ENCODE measurements at regions not wholly inside any gene's neighbourhood (a gene's known extent, or its start where the extent isn't known, plus 50 kb on each side); places are given as distances from the start of the nearest gene placed in this dataset.
"Not testable (repeated sequence)": the region's sequence is repeated elsewhere in the genome, so short reads cannot be mapped to it uniquely, and the experiment has no call there.

- no peaks in the 10 kb centered on the region for H3K27me3 Mint-ChIP-seq (ENCODE audit: low read depth)
- no peaks in the 10 kb centered on the region for H3K36me3 Mint-ChIP-seq (ENCODE audit: low read depth)
- H3K27ac Mint-ChIP-seq: no peak overlapping the region
- no peak for DNase-seq (ENCODE audit: low spot score)
- no peaks in the 10 kb centered on the region for H3K4me1 Mint-ChIP-seq (ENCODE audit: low read depth)
- intact Hi-C loops (cut with micrococcal nuclease): no loop called here
- H3K9me3 Mint-ChIP-seq: no peaks in the 10 kb centered on the region
- no peak overlapping the region for H3K4me3 Mint-ChIP-seq (ENCODE audit: low read depth)
Measured at GRCh38 chr5:68074048-68074632, 141.4 kb upstream of the PIK3R1 start.

DNA sequence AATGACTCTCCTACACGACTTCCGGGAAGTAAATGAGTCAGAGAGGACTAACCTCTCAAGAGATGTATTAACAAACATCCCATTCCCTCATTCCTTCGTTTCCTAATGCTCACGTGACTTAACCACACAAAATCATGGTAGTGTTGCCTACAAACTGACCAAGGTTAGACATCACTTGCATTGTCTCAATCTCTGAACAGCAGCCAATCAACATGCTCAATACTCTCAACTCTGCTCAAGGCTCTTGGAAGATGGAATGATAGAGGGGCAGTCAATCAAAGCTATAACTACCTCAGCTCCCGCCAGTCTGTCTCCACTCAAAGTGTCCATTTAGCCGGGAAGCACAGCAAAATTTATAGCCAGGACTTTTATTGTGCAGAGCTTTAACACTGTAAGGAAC lies 143.8 kb upstream of the PIK3R1 start:
- no peaks in the 10 kb centered on the region for H3K27me3 Mint-ChIP-seq (ENCODE audit: low read depth)
- intact Hi-C loops (cut with micrococcal nuclease): no loop called here
- H3K36me3 Mint-ChIP-seq (ENCODE audit: low read depth): no peaks in the 10 kb centered on the region
- H3K4me1 Mint-ChIP-seq (ENCODE audit: low read depth): no peaks in the 10 kb centered on the region
- DNase-seq (ENCODE audit: low spot score): no peak
- H3K4me3 Mint-ChIP-seq (ENCODE audit: low read depth): no peak overlapping the region
- H3K27ac Mint-ChIP-seq: no peak overlapping the region
- H3K9me3 Mint-ChIP-seq: no peaks in the 10 kb centered on the region

GRCh38 chr5:68071282-68071632 lies 144.3 kb upstream of the PIK3R1 start:
- intact Hi-C loops (cut with micrococcal nuclease): no loop called here
- Mint-ChIP-seq H3K27me3 (ENCODE audit: low read depth) (no peaks in the 10 kb centered on the region), H3K4me1 (ENCODE audit: low read depth) (no peaks in the 10 kb centered on the region)

GRCh38 chr5:68070591-68071281 lies 144.8 kb upstream of the PIK3R1 start:
- H3K27me3 Mint-ChIP-seq (ENCODE audit: low read depth): no peaks in the 10 kb centered on the region
- no peak for DNase-seq (ENCODE audit: low spot score)

More at GRCh38 chr5:68071282-68071632, 144.3 kb upstream of the PIK3R1 start:
- no peaks in the 10 kb centered on the region for H3K9me3 Mint-ChIP-seq
- H3K27ac Mint-ChIP-seq: no peak overlapping the region
- H3K36me3 Mint-ChIP-seq (ENCODE audit: low read depth): no peaks in the 10 kb centered on the region
- H3K4me3 Mint-ChIP-seq (ENCODE audit: low read depth): no peak overlapping the region
- no peak for DNase-seq (ENCODE audit: low spot score)

DNA sequence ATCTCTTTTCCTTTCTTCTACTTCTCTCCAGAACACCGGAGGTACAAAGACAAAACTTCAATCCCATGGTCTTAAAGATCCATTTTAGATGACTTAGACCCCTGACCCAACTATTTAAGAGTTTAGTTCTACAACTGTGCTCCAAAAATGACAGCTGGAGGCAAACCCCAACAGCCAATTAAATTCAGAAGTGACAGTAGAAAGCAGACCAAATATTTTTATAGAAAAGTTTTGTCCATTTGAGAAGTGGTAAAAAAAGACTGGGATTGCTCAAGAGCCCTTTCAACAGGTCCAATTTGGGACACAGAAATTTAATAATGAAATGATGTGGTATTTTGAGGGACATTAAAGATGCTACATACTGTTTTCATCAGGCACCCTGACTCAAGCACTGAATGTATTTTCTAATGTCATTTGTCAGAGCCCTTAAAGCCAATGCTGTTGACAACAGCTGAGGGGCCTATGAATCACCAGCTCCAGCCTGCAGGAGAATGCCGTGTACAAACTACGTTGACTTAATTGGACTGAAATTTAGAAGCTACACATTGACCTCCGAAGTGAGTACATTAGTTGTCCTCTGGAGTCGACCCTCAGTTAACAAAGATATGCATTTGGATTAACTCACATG lies 147.5 kb upstream of the PIK3R1 start:
- intact Hi-C loops (cut with micrococcal nuclease): no loop called here
- Mint-ChIP-seq H3K4me1 (ENCODE audit: low read depth) (no peaks in the 10 kb centered on the region), H3K9me3 (no peaks in the 10 kb centered on the region), H3K36me3 (ENCODE audit: low read depth) (no peaks in the 10 kb centered on the region), H3K4me3 (ENCODE audit: low read depth) (no peak overlapping the region), H3K27me3 (ENCODE audit: low read depth) (peaks cover 1% of the 10 kb centered on the region), H3K27ac (no peak overlapping the region)
- no peak for DNase-seq (ENCODE audit: low spot score)

More at GRCh38 chr5:68070591-68071281, 144.8 kb upstream of the PIK3R1 start:
- no peak overlapping the region for H3K4me3 Mint-ChIP-seq (ENCODE audit: low read depth)
- no peaks in the 10 kb centered on the region for H3K9me3 Mint-ChIP-seq
- no peaks in the 10 kb centered on the region for H3K36me3 Mint-ChIP-seq (ENCODE audit: low read depth)
- H3K27ac Mint-ChIP-seq: no peak overlapping the region
- no peaks in the 10 kb centered on the region for H3K4me1 Mint-ChIP-seq (ENCODE audit: low read depth)
- intact Hi-C loops (cut with micrococcal nuclease): no loop called here

GRCh38 chr5:68067291-68067690 lies 148.3 kb upstream of the PIK3R1 start:
- Mint-ChIP-seq H3K27ac (no peak overlapping the region), H3K4me1 (ENCODE audit: low read depth) (no peaks in the 10 kb centered on the region), H3K27me3 (ENCODE audit: low read depth) (peaks cover 1% of the 10 kb centered on the region), H3K9me3 (peaks cover 4% of the 10 kb centered on the region), H3K4me3 (ENCODE audit: low read depth) (no peak overlapping the region), H3K36me3 (ENCODE audit: low read depth) (no peaks in the 10 kb centered on the region)
- intact Hi-C loops (cut with micrococcal nuclease): no loop called here
- no peak for DNase-seq (ENCODE audit: low spot score)

GRCh38 chr5:68066277-68066955 lies 149.1 kb upstream of the PIK3R1 start:
- H3K4me3 Mint-ChIP-seq (ENCODE audit: low read depth): no peak overlapping the region
- H3K9me3 Mint-ChIP-seq: peaks cover 7% of the 10 kb centered on the region
- no peak for DNase-seq (ENCODE audit: low spot score)
- H3K27me3 Mint-ChIP-seq (ENCODE audit: low read depth): peaks cover 1% of the 10 kb centered on the region
- no peak overlapping the region for H3K27ac Mint-ChIP-seq
- intact Hi-C loops (cut with micrococcal nuclease): no loop called here
- H3K4me1 Mint-ChIP-seq (ENCODE audit: low read depth): no peaks in the 10 kb centered on the region
- H3K36me3 Mint-ChIP-seq (ENCODE audit: low read depth): no peaks in the 10 kb centered on the region

DNA sequence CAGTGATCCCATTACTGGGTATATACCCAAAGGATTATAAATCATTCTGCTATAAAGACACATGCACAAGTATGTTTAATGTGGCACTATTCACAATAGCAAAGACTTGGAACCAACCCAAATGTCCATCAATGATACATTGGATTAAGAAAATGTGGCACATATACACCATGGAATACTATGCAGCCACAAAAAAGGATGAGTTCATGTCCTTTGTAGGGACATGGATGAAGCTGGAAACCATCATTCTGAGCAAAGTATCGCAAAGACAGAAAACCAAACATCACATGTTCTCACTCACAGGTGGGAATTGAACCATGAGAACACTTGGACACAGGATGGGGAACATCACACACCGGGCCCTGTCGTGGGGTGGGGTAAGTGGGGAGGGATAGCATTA lies 150.2 kb upstream of the PIK3R1 start:
- H3K9me3 Mint-ChIP-seq; H3K27me3 Mint-ChIP-seq (ENCODE audit: low read depth); H3K4me3 Mint-ChIP-seq (ENCODE audit: low read depth); H3K36me3 Mint-ChIP-seq (ENCODE audit: low read depth); H3K4me1 Mint-ChIP-seq (ENCODE audit: low read depth); H3K27ac Mint-ChIP-seq; intact Hi-C loops (cut with micrococcal nuclease); DNase-seq (ENCODE audit: low spot score): not testable (repeated sequence)

DNA sequence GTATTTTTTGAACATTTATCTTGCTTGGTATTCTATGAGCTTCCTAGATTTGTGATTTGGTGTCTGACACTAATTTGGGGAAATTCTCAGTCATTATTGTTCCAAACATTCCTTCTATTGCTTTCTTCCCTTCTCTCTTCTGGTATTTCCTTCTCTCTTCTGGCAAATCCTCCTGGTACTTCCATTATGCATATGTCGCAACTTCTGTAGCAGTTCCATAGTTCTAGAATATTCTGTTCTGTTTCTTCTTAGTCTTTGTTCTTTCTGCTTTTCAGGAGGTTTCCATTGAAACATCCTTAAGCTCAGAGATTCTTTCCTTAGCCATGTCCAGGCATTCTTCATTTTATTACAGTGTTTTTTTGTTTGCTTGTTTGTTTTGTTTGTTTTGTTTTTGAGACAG lies 155.2 kb upstream of the PIK3R1 start:
- Mint-ChIP-seq H3K27me3 (ENCODE audit: low read depth) (peaks cover 1% of the 10 kb centered on the region), H3K4me3 (ENCODE audit: low read depth) (no peak overlapping the region), H3K9me3 (peaks cover 7% of the 10 kb centered on the region), H3K27ac (no peak overlapping the region), H3K4me1 (ENCODE audit: low read depth) (no peaks in the 10 kb centered on the region), H3K36me3 (ENCODE audit: low read depth) (no peaks in the 10 kb centered on the region)
- no peak for DNase-seq (ENCODE audit: low spot score)
- intact Hi-C loops (cut with micrococcal nuclease): no loop called here

DNA sequence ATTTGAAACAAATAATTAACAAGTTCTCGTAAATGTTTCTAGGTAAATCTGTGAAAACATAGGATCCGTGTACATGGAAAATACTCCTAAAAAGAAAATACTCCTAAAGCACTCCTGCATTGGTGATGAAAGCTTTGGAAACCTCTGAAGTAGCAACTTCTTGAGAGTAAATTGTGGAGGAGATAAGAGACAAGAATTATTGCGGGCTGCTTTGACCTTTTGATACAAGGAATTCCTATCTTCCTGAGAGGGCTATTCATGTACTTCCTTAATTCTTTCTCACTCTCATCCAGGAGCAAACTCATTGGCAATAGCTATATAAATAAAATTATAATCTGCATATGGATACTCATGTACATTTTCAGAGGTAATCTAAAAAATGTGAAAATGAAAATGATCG lies 158.4 kb upstream of the PIK3R1 start:
- H3K4me1 Mint-ChIP-seq (ENCODE audit: low read depth): no peaks in the 10 kb centered on the region
- no peaks in the 10 kb centered on the region for H3K27me3 Mint-ChIP-seq (ENCODE audit: low read depth)
- peaks cover 3% of the 10 kb centered on the region for H3K9me3 Mint-ChIP-seq
- H3K36me3 Mint-ChIP-seq (ENCODE audit: low read depth): no peaks in the 10 kb centered on the region
- H3K27ac Mint-ChIP-seq: no peak overlapping the region
- no peak overlapping the region for H3K4me3 Mint-ChIP-seq (ENCODE audit: low read depth)
- DNase-seq (ENCODE audit: low spot score): no peak
- intact Hi-C loops (cut with micrococcal nuclease): no loop called here

- no peak overlapping the region for H3K4me3 Mint-ChIP-seq (ENCODE audit: low read depth)
- intact Hi-C loops (cut with micrococcal nuclease): no loop called here
- DNase-seq (ENCODE audit: low spot score): no peak
- H3K4me1 Mint-ChIP-seq (ENCODE audit: low read depth): no peaks in the 10 kb centered on the region
- H3K27me3 Mint-ChIP-seq (ENCODE audit: low read depth): no peaks in the 10 kb centered on the region
- H3K36me3 Mint-ChIP-seq (ENCODE audit: low read depth): no peaks in the 10 kb centered on the region
- H3K9me3 Mint-ChIP-seq: no peaks in the 10 kb centered on the region
- no peak overlapping the region for H3K27ac Mint-ChIP-seq
Measured at GRCh38 chr5:68055686-68056085, 159.9 kb upstream of the PIK3R1 start.

- H3K4me3 Mint-ChIP-seq (ENCODE audit: low read depth): no peak overlapping the region
- no peaks in the 10 kb centered on the region for H3K27me3 Mint-ChIP-seq (ENCODE audit: low read depth)
- intact Hi-C loops (cut with micrococcal nuclease): no loop called here
- DNase-seq (ENCODE audit: low spot score): no peak
- H3K36me3 Mint-ChIP-seq (ENCODE audit: low read depth): no peaks in the 10 kb centered on the region
- H3K9me3 Mint-ChIP-seq: no peaks in the 10 kb centered on the region
- no peak overlapping the region for H3K27ac Mint-ChIP-seq
- H3K4me1 Mint-ChIP-seq (ENCODE audit: low read depth): no peaks in the 10 kb centered on the region
Measured at GRCh38 chr5:68054638-68055037, 160.9 kb upstream of the PIK3R1 start.

DNA sequence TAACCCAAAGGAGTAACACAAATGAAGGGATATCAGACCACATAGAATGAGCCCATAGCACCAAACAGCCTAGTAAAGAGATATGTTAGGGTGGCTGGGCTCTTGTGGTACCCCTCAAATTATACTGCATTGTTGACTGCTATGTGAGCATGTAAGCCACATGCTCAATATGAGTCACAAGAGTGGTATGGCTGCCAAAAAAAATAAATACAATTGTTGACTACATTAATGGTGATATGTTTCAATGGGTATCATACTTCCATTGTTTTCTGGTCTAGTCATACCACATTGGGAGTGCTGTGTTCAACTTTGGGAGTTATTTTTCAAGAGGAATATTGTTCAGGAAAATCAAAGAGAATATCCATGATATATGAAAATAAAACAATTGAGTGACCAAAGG lies 162.4 kb upstream of the PIK3R1 start:
- intact Hi-C loops (cut with micrococcal nuclease): no loop called here
- no peaks in the 10 kb centered on the region for H3K4me1 Mint-ChIP-seq (ENCODE audit: low read depth)
- H3K27ac Mint-ChIP-seq: no peak overlapping the region
- no peaks in the 10 kb centered on the region for H3K27me3 Mint-ChIP-seq (ENCODE audit: low read depth)
- H3K36me3 Mint-ChIP-seq (ENCODE audit: low read depth): no peaks in the 10 kb centered on the region
- peaks cover 10% of the 10 kb centered on the region for H3K9me3 Mint-ChIP-seq
- DNase-seq (ENCODE audit: low spot score): no peak
- no peak overlapping the region for H3K4me3 Mint-ChIP-seq (ENCODE audit: low read depth)
